ENCODE measurements at regions not wholly inside any gene's neighbourhood (a gene's known extent, or its start where the extent isn't known, plus 50 kb on each side); places are given as distances from the start of the nearest gene placed in this dataset.

GRCh38 chrX:7247346-7247745 is 99.4 kb upstream of the PUDP start:
- BruUV-seq (replicated peaks) = no TSS peak
- Mint-ChIP-seq H3K27me3 (ENCODE audit: unreplicated experiment) (no peaks in the 10 kb centered on the region), H3K4me3 (ENCODE audit: low read depth, unreplicated experiment) (no peak overlapping the region), H3K4me1 (ENCODE audit: low read depth, unreplicated experiment) (peaks cover 7% of the 10 kb centered on the region), H3K36me3 (ENCODE audit: insufficient read depth, unreplicated experiment) (no peaks in the 10 kb centered on the region), H3K9me3 (ENCODE audit: low read depth, unreplicated experiment) (no peaks in the 10 kb centered on the region), H3K27ac (ENCODE audit: unreplicated experiment) (no peak overlapping the region)
- intact Hi-C loops (cut with micrococcal nuclease; ENCODE audit: unreplicated experiment) = no loop called here
- CTCF ChIA-PET = no interaction called here
- TF ChIP-seq, protein P1, sequence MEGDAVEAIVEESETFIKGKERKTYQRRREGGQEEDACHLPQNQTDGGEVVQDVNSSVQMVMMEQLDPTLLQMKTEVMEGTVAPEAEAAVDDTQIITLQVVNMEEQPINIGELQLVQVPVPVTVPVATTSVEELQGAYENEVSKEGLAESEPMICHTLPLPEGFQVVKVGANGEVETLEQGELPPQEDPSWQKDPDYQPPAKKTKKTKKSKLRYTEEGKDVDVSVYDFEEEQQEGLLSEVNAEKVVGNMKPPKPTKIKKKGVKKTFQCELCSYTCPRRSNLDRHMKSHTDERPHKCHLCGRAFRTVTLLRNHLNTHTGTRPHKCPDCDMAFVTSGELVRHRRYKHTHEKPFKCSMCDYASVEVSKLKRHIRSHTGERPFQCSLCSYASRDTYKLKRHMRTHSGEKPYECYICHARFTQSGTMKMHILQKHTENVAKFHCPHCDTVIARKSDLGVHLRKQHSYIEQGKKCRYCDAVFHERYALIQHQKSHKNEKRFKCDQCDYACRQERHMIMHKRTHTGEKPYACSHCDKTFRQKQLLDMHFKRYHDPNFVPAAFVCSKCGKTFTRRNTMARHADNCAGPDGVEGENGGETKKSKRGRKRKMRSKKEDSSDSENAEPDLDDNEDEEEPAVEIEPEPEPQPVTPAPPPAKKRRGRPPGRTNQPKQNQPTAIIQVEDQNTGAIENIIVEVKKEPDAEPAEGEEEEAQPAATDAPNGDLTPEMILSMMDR (IDR thresholded peaks at IDR 0.05; ENCODE audit: unreplicated experiment) = no peak
- no peak for DNase-seq

DNA sequence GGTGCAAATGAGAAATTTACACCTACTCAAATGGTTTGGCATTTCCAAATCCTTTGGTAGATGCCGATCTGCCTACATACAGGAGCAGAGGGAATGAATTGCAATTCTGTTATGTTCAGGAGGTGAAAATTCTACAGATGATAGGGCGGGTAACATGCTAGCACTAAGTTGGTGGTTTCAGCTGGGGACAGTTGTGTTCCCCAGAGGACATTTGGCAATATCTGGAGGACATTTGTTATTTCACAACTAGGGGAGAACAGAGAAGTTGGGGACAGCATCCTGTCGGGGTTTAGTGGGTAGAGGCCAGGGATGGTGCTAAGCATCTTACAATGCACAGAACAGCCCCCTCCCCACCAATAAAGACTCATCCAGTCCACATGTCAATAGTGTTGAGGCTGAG is 96.5 kb upstream of the PUDP start:
- Mint-ChIP-seq H3K27ac (ENCODE audit: unreplicated experiment) (no peak overlapping the region), H3K4me3 (ENCODE audit: low read depth, unreplicated experiment) (no peak overlapping the region), H3K36me3 (ENCODE audit: insufficient read depth, unreplicated experiment) (no peaks in the 10 kb centered on the region), H3K9me3 (ENCODE audit: low read depth, unreplicated experiment) (no peaks in the 10 kb centered on the region), H3K4me1 (ENCODE audit: low read depth, unreplicated experiment) (no peaks in the 10 kb centered on the region), H3K27me3 (ENCODE audit: unreplicated experiment) (no peaks in the 10 kb centered on the region)
- TF ChIP-seq, protein P1 (IDR thresholded peaks at IDR 0.05; ENCODE audit: unreplicated experiment) = no peak
- no TSS peak for BruUV-seq (replicated peaks)
- DNase-seq = no peak
- intact Hi-C loops (cut with micrococcal nuclease; ENCODE audit: unreplicated experiment) = no loop called here
- CTCF ChIA-PET = no interaction called here

- intact Hi-C loops (cut with micrococcal nuclease; ENCODE audit: unreplicated experiment) = no loop called here
- no peaks in the 10 kb centered on the region for H3K36me3 Mint-ChIP-seq (ENCODE audit: insufficient read depth, unreplicated experiment)
- H3K9me3 Mint-ChIP-seq (ENCODE audit: low read depth, unreplicated experiment) = no peaks in the 10 kb centered on the region
- CTCF ChIA-PET = no interaction called here
- H3K27me3 Mint-ChIP-seq (ENCODE audit: unreplicated experiment) = no peaks in the 10 kb centered on the region
- H3K4me1 Mint-ChIP-seq (ENCODE audit: low read depth, unreplicated experiment) = no peaks in the 10 kb centered on the region
- no peak overlapping the region for H3K27ac Mint-ChIP-seq (ENCODE audit: unreplicated experiment)
- DNase-seq = no peak
- no peak overlapping the region for H3K4me3 Mint-ChIP-seq (ENCODE audit: low read depth, unreplicated experiment)
- BruUV-seq (replicated peaks) = no TSS peak
- TF ChIP-seq, protein P1 (IDR thresholded peaks at IDR 0.05; ENCODE audit: unreplicated experiment) = no peak
These were observed 94.7 kb upstream of the PUDP start for GRCh38 chrX:7242613-7243012.

DNA sequence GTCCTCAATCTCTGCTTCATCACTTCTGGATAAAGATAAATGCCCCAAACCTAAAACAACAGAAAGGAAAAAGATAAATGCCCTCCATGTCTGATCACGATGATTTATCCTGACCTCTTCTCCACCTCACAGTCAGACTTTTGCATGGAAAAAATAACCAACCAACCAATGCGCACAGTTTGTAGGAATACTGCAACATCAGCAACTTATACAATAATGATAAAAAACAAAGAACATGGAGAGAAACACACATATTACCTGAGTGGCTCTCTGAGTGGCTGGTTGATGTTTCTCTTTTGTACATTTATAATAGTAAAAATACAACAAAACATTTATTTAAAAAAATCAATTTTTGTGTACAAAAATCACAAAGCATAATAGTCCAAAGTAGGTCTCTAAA is 93.0 kb upstream of the PUDP start:
- Mint-ChIP-seq H3K36me3 (ENCODE audit: insufficient read depth, unreplicated experiment) (no peaks in the 10 kb centered on the region), H3K9me3 (ENCODE audit: low read depth, unreplicated experiment) (no peaks in the 10 kb centered on the region), H3K27ac (ENCODE audit: unreplicated experiment) (no peak overlapping the region), H3K27me3 (ENCODE audit: unreplicated experiment) (no peaks in the 10 kb centered on the region), H3K4me3 (ENCODE audit: low read depth, unreplicated experiment) (no peak overlapping the region), H3K4me1 (ENCODE audit: low read depth, unreplicated experiment) (no peaks in the 10 kb centered on the region)
- BruUV-seq (replicated peaks) = no TSS peak
- TF ChIP-seq, protein P1 (IDR thresholded peaks at IDR 0.05; ENCODE audit: unreplicated experiment) = no peak
- CTCF ChIA-PET = no interaction called here
- intact Hi-C loops (cut with micrococcal nuclease; ENCODE audit: unreplicated experiment) = no loop called here
- no peak for DNase-seq

DNA sequence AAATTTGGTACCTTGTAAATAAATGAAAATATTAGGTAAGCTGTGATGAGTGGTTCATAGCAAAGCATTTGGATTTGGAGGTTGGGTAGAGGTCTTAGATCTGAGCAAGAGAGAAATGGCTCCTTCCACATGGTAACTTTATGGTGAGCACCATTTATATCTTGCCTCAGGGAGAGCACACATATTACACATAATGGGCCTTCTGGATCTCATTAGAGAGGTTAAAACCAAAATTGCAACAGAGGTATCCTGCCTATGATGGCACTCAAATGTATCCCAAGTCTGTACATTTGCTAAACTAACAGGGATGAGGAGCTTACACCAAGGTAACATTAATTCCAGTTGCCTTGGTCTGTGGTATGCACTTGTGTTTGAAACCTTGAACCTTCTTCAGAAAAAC is 87.1 kb upstream of the PUDP start:
- intact Hi-C loops (cut with micrococcal nuclease; ENCODE audit: unreplicated experiment) = no loop called here
- H3K9me3 Mint-ChIP-seq (ENCODE audit: low read depth, unreplicated experiment) = no peaks in the 10 kb centered on the region
- no peaks in the 10 kb centered on the region for H3K27me3 Mint-ChIP-seq (ENCODE audit: unreplicated experiment)
- H3K4me3 Mint-ChIP-seq (ENCODE audit: low read depth, unreplicated experiment) = no peak overlapping the region
- no peak for DNase-seq
- CTCF ChIA-PET = no interaction called here
- BruUV-seq (replicated peaks) = no TSS peak
- no peaks in the 10 kb centered on the region for H3K4me1 Mint-ChIP-seq (ENCODE audit: low read depth, unreplicated experiment)
- H3K27ac Mint-ChIP-seq (ENCODE audit: unreplicated experiment) = no peak overlapping the region
- TF ChIP-seq, protein P1 (IDR thresholded peaks at IDR 0.05; ENCODE audit: unreplicated experiment) = no peak
- no peaks in the 10 kb centered on the region for H3K36me3 Mint-ChIP-seq (ENCODE audit: insufficient read depth, unreplicated experiment)
